ENCODE measurements at regions not wholly inside any gene's neighbourhood (a gene's known extent, or its start where the extent isn't known, plus 50 kb on each side); places are given as distances from the start of the nearest gene placed in this dataset.

DNA sequence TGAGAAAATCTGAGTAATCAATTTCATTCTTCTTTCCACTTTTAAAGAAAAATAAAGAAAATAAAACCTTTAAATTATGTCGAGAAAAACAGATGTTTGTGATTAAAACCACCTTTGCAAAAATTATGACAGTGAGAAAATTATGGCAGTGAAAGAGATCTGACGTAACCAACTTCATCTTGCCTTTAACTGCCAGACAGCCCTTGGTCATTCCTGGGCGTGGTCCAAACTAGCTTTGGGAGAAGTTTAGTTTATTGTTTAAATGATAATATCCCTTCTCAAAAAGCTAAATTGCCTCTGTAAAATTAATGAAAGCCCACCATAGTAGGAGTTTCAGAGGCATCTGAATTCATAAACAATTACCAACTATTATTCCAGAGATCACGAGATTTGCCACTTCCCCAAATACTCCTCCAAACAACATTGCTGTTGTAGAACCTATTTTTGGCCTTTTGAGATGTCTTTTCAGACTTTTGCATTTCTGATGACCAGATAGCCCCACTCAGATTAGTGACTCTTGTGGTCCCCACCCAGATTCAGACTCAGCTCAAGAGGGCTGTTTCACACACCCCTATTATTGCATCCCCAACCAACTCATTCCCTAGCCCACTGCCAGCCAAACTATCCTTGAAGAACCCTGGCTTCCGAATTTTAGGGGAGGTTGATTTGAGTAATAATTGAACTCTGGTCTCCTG lies 664.4 kb upstream of the CBLB start:
- Histone ChIP-seq H3K4me1 (ENCODE audit: control insufficient read depth in 1 of 2, insufficient read depth in 2 of 2, low read depth in 1 of 2, low read length in 1 of 2) (no peaks in the 10 kb centered on the region), H3K27ac (ENCODE audit: low read depth in 2 of 2, low read length in 1 of 2) (no peak overlapping the region), H3K27me3 (ENCODE audit: insufficient read depth) (no peaks in the 10 kb centered on the region), H3K79me2 (ENCODE audit: insufficient read depth) (no peaks in the 10 kb centered on the region), H2AFZ (ENCODE audit: low read depth) (no peak overlapping the region), H3K4me2 (no peak overlapping the region), H3K9me2 (no peaks in the 10 kb centered on the region), H3K36me3 (replicated peaks in 1 of 2; ENCODE audit: control insufficient read depth in 1 of 2, insufficient read depth in 2 of 2, low read length in 1 of 2) (no peaks in the 10 kb centered on the region), H3F3A (replicated peaks; ENCODE audit: insufficient read depth) (no peaks in the 10 kb centered on the region), H3K9ac (no peak overlapping the region), H4K20me1 (ENCODE audit: insufficient read depth) (no peaks in the 10 kb centered on the region), H3K4me3 (ENCODE audit: low read depth in 2 of 2, low read length in 1 of 2) (no peak overlapping the region), H3K9me3 (0 out of 2 replicates have a peak, but pooled peaks cover 3% of the 10 kb centered on the region)
- WGBS (ENCODE audit: low lambda C conversion rate) = 75% methylated on average over 5 of the region's 5 CpGs
- DNase-seq = no peak
- TF ChIP-seq, protein P1, sequence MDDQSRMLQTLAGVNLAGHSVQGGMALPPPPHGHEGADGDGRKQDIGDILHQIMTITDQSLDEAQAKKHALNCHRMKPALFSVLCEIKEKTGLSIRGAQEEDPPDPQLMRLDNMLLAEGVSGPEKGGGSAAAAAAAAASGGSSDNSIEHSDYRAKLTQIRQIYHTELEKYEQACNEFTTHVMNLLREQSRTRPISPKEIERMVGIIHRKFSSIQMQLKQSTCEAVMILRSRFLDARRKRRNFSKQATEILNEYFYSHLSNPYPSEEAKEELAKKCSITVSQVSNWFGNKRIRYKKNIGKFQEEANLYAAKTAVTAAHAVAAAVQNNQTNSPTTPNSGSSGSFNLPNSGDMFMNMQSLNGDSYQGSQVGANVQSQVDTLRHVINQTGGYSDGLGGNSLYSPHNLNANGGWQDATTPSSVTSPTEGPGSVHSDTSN (IDR thresholded peaks at IDR 0.05) = no peak
- no peak for TF ChIP-seq RCOR1 (IDR thresholded peaks at IDR 0.05; ENCODE audit: low read length)
- TF ChIP-seq FOXJ3 (CRISPR knock-in tag; IDR thresholded peaks at IDR 0.05) = no peak
- CTCF ChIA-PET = no interaction called here
- POLR2A ChIA-PET = no interaction called here

DNA sequence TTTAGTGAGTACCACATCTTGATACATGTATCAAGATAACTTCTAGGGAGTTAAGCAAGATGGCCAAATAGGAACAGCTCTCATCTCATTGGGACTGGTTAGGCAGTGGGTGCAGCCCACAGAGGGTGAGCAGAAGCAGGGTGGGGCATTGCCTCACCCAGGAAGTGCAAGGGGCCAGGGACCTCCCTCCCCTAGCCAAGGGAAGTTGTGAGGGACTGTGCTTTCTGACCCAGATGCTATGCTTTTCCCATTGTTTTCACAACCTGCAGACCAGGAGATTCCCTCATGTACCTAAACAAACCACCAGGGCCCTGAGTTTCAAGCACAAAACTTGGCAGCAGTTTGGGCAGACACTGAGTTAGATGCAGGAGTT lies 665.0 kb upstream of the CBLB start:
- Histone ChIP-seq H3K4me1 (ENCODE audit: control insufficient read depth in 1 of 2, insufficient read depth in 2 of 2, low read depth in 1 of 2, low read length in 1 of 2) (no peaks in the 10 kb centered on the region), H3K27ac (ENCODE audit: low read depth in 2 of 2, low read length in 1 of 2) (no peak overlapping the region), H3K36me3 (replicated peaks in 1 of 2; ENCODE audit: control insufficient read depth in 1 of 2, insufficient read depth in 2 of 2, low read length in 1 of 2) (no peaks in the 10 kb centered on the region), H3K9me2 (no peaks in the 10 kb centered on the region), H3K4me2 (no peak overlapping the region), H3K9ac (no peak overlapping the region), H3F3A (replicated peaks; ENCODE audit: insufficient read depth) (no peaks in the 10 kb centered on the region), H3K4me3 (ENCODE audit: low read depth in 2 of 2, low read length in 1 of 2) (no peak overlapping the region), H2AFZ (ENCODE audit: low read depth) (no peak overlapping the region), H4K20me1 (ENCODE audit: insufficient read depth) (no peaks in the 10 kb centered on the region), H3K79me2 (ENCODE audit: insufficient read depth) (no peaks in the 10 kb centered on the region), H3K27me3 (ENCODE audit: insufficient read depth) (no peaks in the 10 kb centered on the region), H3K9me3 (0 out of 2 replicates have a peak, but pooled peaks cover 3% of the 10 kb centered on the region)
- TF ChIP-seq, protein P2, sequence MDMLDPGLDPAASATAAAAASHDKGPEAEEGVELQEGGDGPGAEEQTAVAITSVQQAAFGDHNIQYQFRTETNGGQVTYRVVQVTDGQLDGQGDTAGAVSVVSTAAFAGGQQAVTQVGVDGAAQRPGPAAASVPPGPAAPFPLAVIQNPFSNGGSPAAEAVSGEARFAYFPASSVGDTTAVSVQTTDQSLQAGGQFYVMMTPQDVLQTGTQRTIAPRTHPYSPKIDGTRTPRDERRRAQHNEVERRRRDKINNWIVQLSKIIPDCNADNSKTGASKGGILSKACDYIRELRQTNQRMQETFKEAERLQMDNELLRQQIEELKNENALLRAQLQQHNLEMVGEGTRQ (IDR thresholded peaks at IDR 0.05; ENCODE audit: borderline replicate concordance, low read depth, low read length) = no peak
- TF ChIP-seq, protein P3, sequence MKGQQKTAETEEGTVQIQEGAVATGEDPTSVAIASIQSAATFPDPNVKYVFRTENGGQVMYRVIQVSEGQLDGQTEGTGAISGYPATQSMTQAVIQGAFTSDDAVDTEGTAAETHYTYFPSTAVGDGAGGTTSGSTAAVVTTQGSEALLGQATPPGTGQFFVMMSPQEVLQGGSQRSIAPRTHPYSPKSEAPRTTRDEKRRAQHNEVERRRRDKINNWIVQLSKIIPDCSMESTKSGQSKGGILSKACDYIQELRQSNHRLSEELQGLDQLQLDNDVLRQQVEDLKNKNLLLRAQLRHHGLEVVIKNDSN (IDR thresholded peaks at IDR 0.05; ENCODE audit: borderline replicate concordance, low read depth) = no peak
- TF ChIP-seq MEF2A (IDR thresholded peaks at IDR 0.05; ENCODE audit: borderline replicate concordance, low read depth) (no peak), POLR2AphosphoS5 (IDR thresholded peaks at IDR 0.05; ENCODE audit: low read depth, low read length) (no peak), RFX5 (IDR thresholded peaks at IDR 0.05; ENCODE audit: low read length) (no peak), NRF1 (IDR thresholded peaks at IDR 0.05; ENCODE audit: low read depth, low read length) (no peak), GABPA (IDR thresholded peaks at IDR 0.05; ENCODE audit: low read depth) (no peak), TEAD4 (IDR thresholded peaks at IDR 0.05; ENCODE audit: borderline replicate concordance, insufficient read depth) (no peak), ELF1 (IDR thresholded peaks at IDR 0.05) (no peak), TAF1 (IDR thresholded peaks at IDR 0.05; ENCODE audit: borderline replicate concordance, low read depth, low read length) (no peak), GATA2 (CRISPR knock-in tag; IDR thresholded peaks at IDR 0.05) (no peak), FOXJ3 (CRISPR knock-in tag; IDR thresholded peaks at IDR 0.05) (no peak), RAD21 (IDR thresholded peaks at IDR 0.05; ENCODE audit: low read length) (no peak)
- TF ChIP-seq, protein P4, sequence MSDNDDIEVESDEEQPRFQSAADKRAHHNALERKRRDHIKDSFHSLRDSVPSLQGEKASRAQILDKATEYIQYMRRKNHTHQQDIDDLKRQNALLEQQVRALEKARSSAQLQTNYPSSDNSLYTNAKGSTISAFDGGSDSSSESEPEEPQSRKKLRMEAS (IDR thresholded peaks at IDR 0.05; ENCODE audit: low read depth) = no peak
- TF ChIP-seq, protein P5, sequence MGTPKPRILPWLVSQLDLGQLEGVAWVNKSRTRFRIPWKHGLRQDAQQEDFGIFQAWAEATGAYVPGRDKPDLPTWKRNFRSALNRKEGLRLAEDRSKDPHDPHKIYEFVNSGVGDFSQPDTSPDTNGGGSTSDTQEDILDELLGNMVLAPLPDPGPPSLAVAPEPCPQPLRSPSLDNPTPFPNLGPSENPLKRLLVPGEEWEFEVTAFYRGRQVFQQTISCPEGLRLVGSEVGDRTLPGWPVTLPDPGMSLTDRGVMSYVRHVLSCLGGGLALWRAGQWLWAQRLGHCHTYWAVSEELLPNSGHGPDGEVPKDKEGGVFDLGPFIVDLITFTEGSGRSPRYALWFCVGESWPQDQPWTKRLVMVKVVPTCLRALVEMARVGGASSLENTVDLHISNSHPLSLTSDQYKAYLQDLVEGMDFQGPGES (IDR thresholded peaks at IDR 0.05; ENCODE audit: low read depth, low read length) = no peak
- TF ChIP-seq, protein P6, sequence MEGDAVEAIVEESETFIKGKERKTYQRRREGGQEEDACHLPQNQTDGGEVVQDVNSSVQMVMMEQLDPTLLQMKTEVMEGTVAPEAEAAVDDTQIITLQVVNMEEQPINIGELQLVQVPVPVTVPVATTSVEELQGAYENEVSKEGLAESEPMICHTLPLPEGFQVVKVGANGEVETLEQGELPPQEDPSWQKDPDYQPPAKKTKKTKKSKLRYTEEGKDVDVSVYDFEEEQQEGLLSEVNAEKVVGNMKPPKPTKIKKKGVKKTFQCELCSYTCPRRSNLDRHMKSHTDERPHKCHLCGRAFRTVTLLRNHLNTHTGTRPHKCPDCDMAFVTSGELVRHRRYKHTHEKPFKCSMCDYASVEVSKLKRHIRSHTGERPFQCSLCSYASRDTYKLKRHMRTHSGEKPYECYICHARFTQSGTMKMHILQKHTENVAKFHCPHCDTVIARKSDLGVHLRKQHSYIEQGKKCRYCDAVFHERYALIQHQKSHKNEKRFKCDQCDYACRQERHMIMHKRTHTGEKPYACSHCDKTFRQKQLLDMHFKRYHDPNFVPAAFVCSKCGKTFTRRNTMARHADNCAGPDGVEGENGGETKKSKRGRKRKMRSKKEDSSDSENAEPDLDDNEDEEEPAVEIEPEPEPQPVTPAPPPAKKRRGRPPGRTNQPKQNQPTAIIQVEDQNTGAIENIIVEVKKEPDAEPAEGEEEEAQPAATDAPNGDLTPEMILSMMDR (IDR thresholded peaks at IDR 0.05) = no peak
- DNase-seq = no peak
- POLR2A ChIA-PET = no interaction called here
- CTCF ChIA-PET = no interaction called here

Data from SK-N-SH (cell line).